Thyroid gland (tissue), 4 donors: ENCODE measurements at regions not wholly inside any gene's neighbourhood (a gene's known extent, or its start where the extent isn't known, plus 50 kb on each side); places are given as distances from the start of the nearest gene placed in this dataset.

Source experiments
- CTCF ChIP-seq, 6 experiments: fragments of 200-600 bp in 3 of 6; fragments of 450-650 bp in 3 of 6; sonication (generic) in 3 of 6; IDR thresholded peaks; one replicate each; pipeline ENCODE4 v1.5.1; 2016 to 2019; ENCODE audit warnings: antibody characterized with exemption in 6 of 6, mild to moderate bottlenecking in 2 of 6, inconsistent platforms in 1 of 6, moderate library complexity in 1 of 6
- POLR2A ChIP-seq, 2 donors: fragments of 450-650 bp; IDR thresholded peaks; one replicate each; pipeline ENCODE4 v1.6.1; 2017; ENCODE audit warnings: antibody characterized with exemption in 2 of 2, mild to moderate bottlenecking in 2 of 2, moderate library complexity in 1 of 2

DNA sequence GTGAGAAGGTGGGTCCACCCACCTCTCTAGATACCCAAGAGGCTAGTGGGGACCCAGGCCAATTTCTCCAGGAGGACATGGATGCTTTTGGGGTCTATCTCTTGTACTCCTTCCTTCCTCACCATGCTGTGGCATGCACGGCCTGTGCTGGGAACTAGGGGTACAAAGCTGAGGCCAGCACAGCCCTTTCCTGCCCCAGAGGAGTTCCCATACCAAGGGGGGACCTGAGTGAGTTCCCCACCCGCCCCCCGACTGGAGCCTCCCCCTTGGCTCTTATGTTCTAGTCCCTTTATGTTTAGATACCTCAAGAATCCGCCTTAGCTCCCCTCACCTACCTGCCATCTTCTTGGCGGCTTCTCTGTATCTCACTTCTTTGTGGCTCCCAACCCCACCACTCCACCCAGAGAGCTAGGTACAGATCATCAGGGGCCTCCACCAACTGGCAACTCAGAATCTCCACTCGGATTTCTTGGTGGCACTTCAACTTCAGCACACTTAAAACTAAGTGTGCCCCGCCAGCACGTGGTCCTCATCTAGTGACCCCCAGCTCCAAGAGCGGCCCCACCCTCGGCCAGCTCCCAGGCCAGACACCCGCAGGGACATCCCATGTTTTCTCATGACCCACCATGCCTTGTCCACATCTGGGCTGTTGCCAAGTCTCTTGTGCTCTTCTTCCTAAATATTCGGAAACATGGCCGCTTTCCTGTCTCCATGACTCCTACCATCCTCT, 115.2 kb upstream of the RTL1 start:
- TF ChIP-seq CTCF (IDR thresholded peaks at IDR 0.05) = no peak
- TF ChIP-seq POLR2A (IDR thresholded peaks at IDR 0.05) = no peak
